Stomach (tissue), 8 donors: ENCODE measurements at regions not wholly inside any gene's neighbourhood (a gene's known extent, or its start where the extent isn't known, plus 50 kb on each side); places are given as distances from the start of the nearest gene placed in this dataset.

Experiments
- DNase-seq, 2 donors: peaks; one replicate each; pipeline versions ENCODE4 v3.0.0 to v3.0.0-alpha.2; 2013 to 2019
- H3K27ac ChIP-seq, 5 donors: fragments of 200-600 bp in 4 of 5; sonication (generic) in 4 of 5; one replicate each; pipeline ENCODE4 v1.5.1; 2013 to 2019; ENCODE audit warnings: mild to moderate bottlenecking in 1 of 5, moderate library complexity in 1 of 5
- H3K27me3 ChIP-seq, 3 donors: fragments of 200-600 bp; sonication (generic); one replicate each; pipeline ENCODE4 v1.5.1; 2017 to 2019; ENCODE audit warnings: mixed run types in 1 of 3
- H3K36me3 ChIP-seq, 4 donors: fragments of 200-600 bp; sonication (generic); 1 replicate in 3 of 4; 2 replicates in 1 of 4; pipeline ENCODE4 v1.5.1; 2016 to 2019
- H3K4me1 ChIP-seq, 4 donors: fragments of 200-600 bp; sonication (generic); one replicate each; pipeline ENCODE4 v1.5.1; 2016 to 2019
- H3K4me3 ChIP-seq, 4 donors: fragments of 200-600 bp; sonication (generic) in 3 of 4; one replicate each; pipeline ENCODE4 v1.5.1; 2016 to 2019; ENCODE audit warnings: mild to moderate bottlenecking in 1 of 4
- H3K9me3 ChIP-seq, 4 donors: fragments of 200-600 bp; sonication (generic); one replicate each; pipeline ENCODE4 v1.5.1; 2016 to 2019
- EP300 ChIP-seq: sonication (generic); formaldehyde crosslinking; IDR thresholded peaks from one replicate; pipeline ENCODE4 v1.6.1; 2017; ENCODE audit warnings: antibody characterized with exemption
- POLR2A ChIP-seq, 4 donors: fragments of 450-650 bp; IDR thresholded peaks; one replicate each; pipeline ENCODE4 v1.6.1; 2016; ENCODE audit warnings: antibody characterized with exemption in 4 of 4, control low read depth in 2 of 4, mild to moderate bottlenecking in 1 of 4, moderate library complexity in 1 of 4
- POLR2AphosphoS5 ChIP-seq, 3 donors: sonication (generic); formaldehyde crosslinking; IDR thresholded peaks; one replicate each; pipeline ENCODE4 v1.6.1; 2016; ENCODE audit warnings: antibody characterized with exemption in 3 of 3
- WGBS, 5 donors: extraction: QIAGEN DNeasy Blood & Tissue Kit in 3 of 5; methylation state at CpG; one replicate each; pipeline versions ENCODE4 v1.1.5 to v1.1.7; 2013 to 2018; 5-methylcytosine and 5-hydroxymethylcytosine counted together
- intact Hi-C: fragments of 100-400 bp; cut with DNase I; formaldehyde crosslinking; loops from one replicate; pipeline ENCODE4 v1.15.1; 2023; ENCODE audit warnings: low total_unique reads
- TF ChIP-seq, protein P1 (sequence below), 7 experiments: fragments of 450-650 bp in 4 of 7; fragments of 200-600 bp in 3 of 7; sonication (generic) in 3 of 7; IDR thresholded peaks; one replicate each; pipeline ENCODE4 v1.5.1; 2016 to 2019; ENCODE audit warnings: antibody characterized with exemption in 7 of 7, control low read depth in 2 of 7, mild to moderate bottlenecking in 1 of 7
- donor health status: healthy with polysubstance abuse.
- donor health status: Bipolar disorder and iron deficiency.
- donor health status: healthy.

- intact Hi-C loops: no loop called here
- no peak overlapping the region for H3K4me3 ChIP-seq
- no peaks in the 10 kb centered on the region for H3K27me3 ChIP-seq
- TF ChIP-seq POLR2A (IDR thresholded peaks at IDR 0.05) (no peak), POLR2AphosphoS5 (IDR thresholded peaks at IDR 0.05) (no peak), EP300 (no peak)
- no peak overlapping the region for H3K27ac ChIP-seq
- no peak for DNase-seq
- H3K4me1 ChIP-seq: no peaks in the 10 kb centered on the region
- H3K9me3 ChIP-seq: peaks cover 0 to 30% (median 19%) of the 10 kb centered on the region in 4 donors
- no peaks in the 10 kb centered on the region for H3K36me3 ChIP-seq
Observed at GRCh38 chr1:67963263-67963662, 87.2 kb downstream of the DIRAS3 start.

DNA sequence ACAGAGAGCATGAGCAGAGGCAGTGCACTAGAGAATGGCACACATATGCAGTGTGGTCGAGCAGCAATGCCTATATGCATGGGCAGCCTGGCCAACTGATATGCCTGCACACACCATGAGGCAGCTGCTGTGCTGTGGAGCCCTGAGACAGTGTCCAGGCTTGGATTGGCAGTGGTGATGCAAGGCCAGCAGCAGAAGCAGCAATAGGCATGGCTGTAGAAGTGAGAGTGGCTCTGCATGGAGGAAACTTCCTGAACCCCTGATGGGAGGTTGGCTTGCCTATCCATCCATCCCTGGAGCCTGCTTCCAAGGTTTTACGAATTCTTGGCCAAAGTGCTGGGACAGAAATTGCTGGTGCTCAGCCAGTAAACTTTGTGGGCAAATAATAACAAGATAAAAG, 89.7 kb downstream of the DIRAS3 start:
- H3K4me3 ChIP-seq: no peak overlapping the region
- no peaks in the 10 kb centered on the region for H3K27me3 ChIP-seq
- peaks cover 0 to 8% (median 2%) of the 10 kb centered on the region in 4 donors for H3K4me1 ChIP-seq
- WGBS, 5 donors: 44 to 58% (median 54%) methylated on average over 2 of the region's 2 CpGs
- intact Hi-C loops: no loop called here
- no peak for DNase-seq
- TF ChIP-seq POLR2AphosphoS5 (IDR thresholded peaks at IDR 0.05): no peak
- no peak for TF ChIP-seq POLR2A (IDR thresholded peaks at IDR 0.05)
- no peak for TF ChIP-seq EP300
- TF ChIP-seq, protein P1, sequence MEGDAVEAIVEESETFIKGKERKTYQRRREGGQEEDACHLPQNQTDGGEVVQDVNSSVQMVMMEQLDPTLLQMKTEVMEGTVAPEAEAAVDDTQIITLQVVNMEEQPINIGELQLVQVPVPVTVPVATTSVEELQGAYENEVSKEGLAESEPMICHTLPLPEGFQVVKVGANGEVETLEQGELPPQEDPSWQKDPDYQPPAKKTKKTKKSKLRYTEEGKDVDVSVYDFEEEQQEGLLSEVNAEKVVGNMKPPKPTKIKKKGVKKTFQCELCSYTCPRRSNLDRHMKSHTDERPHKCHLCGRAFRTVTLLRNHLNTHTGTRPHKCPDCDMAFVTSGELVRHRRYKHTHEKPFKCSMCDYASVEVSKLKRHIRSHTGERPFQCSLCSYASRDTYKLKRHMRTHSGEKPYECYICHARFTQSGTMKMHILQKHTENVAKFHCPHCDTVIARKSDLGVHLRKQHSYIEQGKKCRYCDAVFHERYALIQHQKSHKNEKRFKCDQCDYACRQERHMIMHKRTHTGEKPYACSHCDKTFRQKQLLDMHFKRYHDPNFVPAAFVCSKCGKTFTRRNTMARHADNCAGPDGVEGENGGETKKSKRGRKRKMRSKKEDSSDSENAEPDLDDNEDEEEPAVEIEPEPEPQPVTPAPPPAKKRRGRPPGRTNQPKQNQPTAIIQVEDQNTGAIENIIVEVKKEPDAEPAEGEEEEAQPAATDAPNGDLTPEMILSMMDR (IDR thresholded peaks at IDR 0.05): no peak
- no peak overlapping the region for H3K27ac ChIP-seq
- H3K9me3 ChIP-seq: peaks cover 0 to 30% (median 19%) of the 10 kb centered on the region in 4 donors
- no peaks in the 10 kb centered on the region for H3K36me3 ChIP-seq

GRCh38 chr1:67958472-67958871, 92.0 kb downstream of the DIRAS3 start:
- TF ChIP-seq, protein P1 (IDR thresholded peaks at IDR 0.05): no peak
- no peak for TF ChIP-seq EP300
- no peak for TF ChIP-seq POLR2AphosphoS5 (IDR thresholded peaks at IDR 0.05)
- TF ChIP-seq POLR2A (IDR thresholded peaks at IDR 0.05): no peak
- H3K36me3 ChIP-seq: no peaks in the 10 kb centered on the region
- no peak overlapping the region for H3K27ac ChIP-seq
- peaks cover 0 to 8% (median 2%) of the 10 kb centered on the region in 4 donors for H3K4me1 ChIP-seq
- DNase-seq: no peak
- intact Hi-C loops: no loop called here
- no peaks in the 10 kb centered on the region for H3K27me3 ChIP-seq
- peaks cover 0 to 16% (median 15%) of the 10 kb centered on the region in 4 donors for H3K9me3 ChIP-seq
- WGBS, 5 donors: 94 to 100% (median 97%) methylated on average over 1 of the region's 1 CpG
- no peak overlapping the region for H3K4me3 ChIP-seq

GRCh38 chr1:67957066-67957465, 93.4 kb downstream of the DIRAS3 start:
- Histone ChIP-seq H3K27me3 (no peaks in the 10 kb centered on the region), H3K27ac (no peak overlapping the region), H3K9me3 (peaks cover 0 to 1% (median 1%) of the 10 kb centered on the region in 4 donors), H3K4me3 (no peak overlapping the region), H3K36me3 (no peaks in the 10 kb centered on the region), H3K4me1 (peaks cover 0 to 8% (median 2%) of the 10 kb centered on the region in 4 donors)
- intact Hi-C loops: no loop called here
- TF ChIP-seq POLR2AphosphoS5 (IDR thresholded peaks at IDR 0.05): no peak
- DNase-seq: peak in 1 of 2 donors; percentile 83
- WGBS, 5 donors: 57 to 68% (median 67%) methylated on average over 5 of the region's 5 CpGs

- intact Hi-C loops: no loop called here
- Histone ChIP-seq H3K27me3 (no peaks in the 10 kb centered on the region), H3K4me3 (no peak overlapping the region), H3K4me1 (peaks cover 0 to 8% (median 2%) of the 10 kb centered on the region in 4 donors), H3K27ac (no peak overlapping the region), H3K36me3 (no peaks in the 10 kb centered on the region), H3K9me3 (no peaks in the 10 kb centered on the region)
- TF ChIP-seq POLR2A (IDR thresholded peaks at IDR 0.05): no peak
- no peak for TF ChIP-seq EP300
- TF ChIP-seq POLR2AphosphoS5 (IDR thresholded peaks at IDR 0.05): no peak
- TF ChIP-seq, protein P1 (IDR thresholded peaks at IDR 0.05): no peak
- DNase-seq: no peak
Observed at GRCh38 chr1:67956116-67956515, 94.3 kb downstream of the DIRAS3 start.
